ENCODE measurements at regions not wholly inside any gene's neighbourhood (a gene's known extent, or its start where the extent isn't known, plus 50 kb on each side); places are given as distances from the start of the nearest gene placed in this dataset.
"Not testable (repeated sequence)": the region's sequence is repeated elsewhere in the genome, so short reads cannot be mapped to it uniquely, and the experiment has no call there.

DNA sequence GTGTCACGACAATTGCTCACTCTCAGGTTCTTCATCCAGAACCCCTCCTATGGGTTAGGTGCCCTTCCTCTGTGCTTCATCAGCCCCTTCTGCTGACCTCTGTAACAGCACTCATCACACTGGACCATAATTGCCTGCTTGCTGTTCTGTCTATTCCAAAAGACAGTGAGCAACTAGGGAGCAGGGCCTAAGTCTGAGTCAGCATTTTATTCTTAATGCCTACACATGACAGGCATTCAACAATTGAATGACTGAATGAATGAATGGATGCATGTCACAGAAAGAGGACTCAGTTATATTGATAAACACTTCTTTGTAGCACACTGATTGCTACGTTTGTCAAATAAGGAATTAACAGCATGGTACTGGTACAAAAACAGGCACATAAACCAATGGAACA, 317.0 kb downstream of the ZIC3 start:
- DNase-seq (ENCODE audit: low spot score) = no peak

DNA sequence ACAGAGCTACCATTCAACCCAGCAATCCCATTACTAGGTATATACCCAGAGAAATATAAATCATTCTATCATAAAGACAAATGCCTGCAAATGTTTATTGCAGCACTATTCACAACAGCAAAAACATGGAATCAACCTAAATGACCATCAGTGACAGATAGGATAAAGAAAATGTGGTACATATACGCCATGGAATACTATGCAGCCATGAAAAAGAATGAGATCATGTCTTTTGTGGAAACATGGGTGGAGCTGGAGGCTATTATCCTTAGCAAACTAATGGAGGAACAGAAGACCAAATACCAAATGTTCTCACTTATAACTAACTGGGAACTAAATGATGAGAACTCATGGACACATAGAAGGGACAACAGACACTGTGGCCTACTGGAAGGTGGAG, 318.9 kb downstream of the ZIC3 start:
- not testable (repeated sequence) for DNase-seq (ENCODE audit: low spot score)

DNA sequence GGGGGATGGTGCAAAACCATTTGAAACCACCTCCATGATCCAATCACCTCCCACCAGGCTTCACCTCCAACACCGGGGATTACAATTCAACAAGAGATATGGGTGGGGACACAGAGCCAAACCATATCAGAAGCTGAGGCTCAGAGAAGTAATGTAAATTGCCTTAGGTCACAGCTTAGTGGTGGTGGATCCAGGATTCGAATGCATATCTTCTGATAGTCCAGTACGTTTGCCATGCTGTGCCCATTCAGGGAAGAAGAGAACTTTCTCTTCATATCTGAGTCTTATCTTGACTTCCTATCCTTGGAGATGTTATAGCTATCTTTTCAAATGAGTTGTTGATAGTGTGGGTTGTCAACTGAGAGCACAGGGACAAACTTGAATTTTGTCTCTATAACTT, 325.5 kb downstream of the ZIC3 start:
- DNase-seq (ENCODE audit: low spot score) = no peak

DNA sequence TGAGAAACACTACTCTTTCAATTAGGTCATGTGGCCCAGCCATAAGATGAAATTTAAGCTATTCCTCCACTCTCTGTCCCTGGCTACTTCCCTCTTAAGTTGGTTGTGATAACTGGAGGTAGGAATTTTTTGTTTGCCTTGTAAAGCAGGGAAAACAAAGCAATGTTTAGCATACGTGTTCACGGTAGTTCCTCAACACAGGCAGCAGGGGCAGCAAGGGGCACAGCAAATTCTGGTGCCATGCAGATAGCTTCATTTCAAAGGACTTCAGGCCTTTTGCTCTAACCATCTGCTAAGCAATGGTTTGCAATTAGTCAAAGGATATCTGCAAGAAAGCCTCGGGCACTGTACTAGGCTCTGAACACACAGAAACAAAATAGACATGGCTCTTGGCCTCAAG, 330.2 kb downstream of the ZIC3 start:
- no peak for DNase-seq (ENCODE audit: low spot score)

DNA sequence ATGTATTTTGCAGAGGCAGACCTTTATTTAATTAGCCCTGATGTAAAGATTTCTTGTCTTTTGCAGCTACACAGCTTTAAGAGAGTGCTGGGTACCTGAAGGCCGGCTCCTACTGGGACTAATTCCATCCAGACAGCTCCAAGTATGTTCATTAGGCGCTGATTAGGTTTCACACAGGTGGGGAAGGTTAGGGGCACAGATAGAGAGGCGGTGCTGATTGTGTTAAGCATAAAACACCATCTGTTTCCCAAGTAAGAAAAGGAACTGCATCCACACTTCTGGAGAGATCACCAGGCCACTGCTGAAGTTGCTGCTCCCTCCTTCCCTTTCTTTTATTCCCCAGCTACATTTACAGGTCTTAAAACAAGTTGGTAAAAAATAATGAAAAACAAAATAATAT, 349.5 kb downstream of the ZIC3 start:
- DNase-seq (ENCODE audit: low spot score) = no peak

DNA sequence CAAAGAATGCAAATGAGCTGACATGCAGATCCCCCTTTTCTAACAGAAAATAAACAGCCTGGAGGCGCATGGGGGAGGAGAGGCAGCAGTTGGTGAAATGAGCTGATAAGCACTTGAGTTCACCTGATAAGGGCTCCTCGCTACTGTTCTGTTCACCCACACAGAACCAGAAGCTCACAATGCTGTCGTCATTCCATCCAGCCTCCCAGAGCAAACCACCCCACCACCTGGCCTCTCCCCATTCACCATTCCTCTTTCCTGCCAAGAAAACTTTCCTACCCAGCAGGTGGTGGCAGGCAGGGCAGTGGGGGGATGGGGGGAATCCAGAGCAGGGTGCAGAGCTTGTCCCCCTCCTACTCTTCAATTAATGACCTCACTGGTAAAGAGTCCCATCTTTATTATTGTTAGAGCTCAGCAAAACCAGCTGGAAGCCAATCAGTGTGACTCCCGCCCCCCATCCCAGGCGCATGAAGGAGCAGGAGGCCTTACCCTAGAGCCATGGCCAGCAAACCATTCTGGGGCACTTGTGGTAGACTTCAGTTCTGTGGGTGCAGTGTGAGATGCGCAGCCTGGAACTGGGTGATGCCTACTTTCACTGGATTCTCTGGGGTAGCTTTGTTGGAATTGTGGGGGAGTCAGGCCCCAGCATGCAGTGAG, 350.3 kb downstream of the ZIC3 start:
- DNase-seq (ENCODE audit: low spot score) = no peak

DNA sequence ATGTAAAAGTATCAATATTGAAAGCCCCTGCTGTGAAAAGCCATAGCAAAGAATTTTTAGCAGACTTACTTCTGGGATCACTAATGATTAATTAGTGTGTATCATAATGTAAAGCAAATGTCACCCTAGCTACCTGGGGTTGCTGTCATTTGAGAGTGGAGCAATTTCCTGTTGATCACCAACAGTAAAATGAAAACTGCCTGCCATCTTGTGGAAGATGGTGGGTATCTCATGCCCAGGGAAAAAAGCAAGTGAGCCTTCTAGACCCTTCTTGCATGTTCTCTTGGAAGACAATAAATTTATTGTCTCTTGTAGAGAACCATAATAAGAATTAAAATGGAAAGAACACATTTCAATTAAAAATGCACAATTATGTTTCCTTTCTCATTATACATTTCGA, 360.2 kb downstream of the ZIC3 start:
- peak; percentile 8 for DNase-seq (ENCODE audit: low spot score)

DNA sequence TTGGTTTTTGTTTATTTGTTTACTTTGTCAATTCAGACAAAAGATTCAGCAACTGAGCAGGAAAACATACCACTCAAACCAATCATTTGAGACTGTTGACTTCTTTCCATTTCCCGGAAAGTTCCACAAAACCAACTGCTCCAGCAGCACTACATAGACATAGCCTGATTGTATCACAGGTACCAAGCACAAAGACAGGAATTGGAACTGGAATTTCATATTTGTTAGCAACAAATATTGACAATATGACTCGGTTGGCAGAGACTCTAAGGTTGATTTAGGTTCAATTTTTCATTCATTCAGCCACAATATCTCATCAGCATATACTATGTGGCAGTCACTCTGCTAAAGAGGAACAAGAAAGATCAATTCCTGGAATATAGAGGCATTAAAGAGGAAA, 364.0 kb downstream of the ZIC3 start:
- DNase-seq (ENCODE audit: low spot score) = no peak

DNA sequence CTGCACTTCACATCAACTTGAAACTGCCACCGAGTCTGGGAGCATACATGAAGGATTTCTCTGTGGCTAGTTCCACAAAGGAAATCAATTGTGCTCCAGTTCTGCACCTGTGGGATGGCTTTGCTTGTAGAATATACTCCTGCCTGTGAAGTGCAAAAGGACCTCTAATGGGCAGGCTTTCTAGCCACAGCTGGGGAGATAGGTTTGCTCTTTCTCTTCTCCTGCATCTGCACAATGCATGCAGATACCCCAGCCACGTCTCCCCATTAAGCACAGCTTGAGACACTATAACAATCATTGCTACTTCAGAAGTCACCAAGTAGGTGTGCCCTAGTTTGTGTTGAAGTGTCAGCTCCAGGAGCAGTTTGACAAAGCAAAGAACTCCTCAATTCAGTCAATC, 364.6 kb downstream of the ZIC3 start:
- no peak for DNase-seq (ENCODE audit: low spot score)

DNA sequence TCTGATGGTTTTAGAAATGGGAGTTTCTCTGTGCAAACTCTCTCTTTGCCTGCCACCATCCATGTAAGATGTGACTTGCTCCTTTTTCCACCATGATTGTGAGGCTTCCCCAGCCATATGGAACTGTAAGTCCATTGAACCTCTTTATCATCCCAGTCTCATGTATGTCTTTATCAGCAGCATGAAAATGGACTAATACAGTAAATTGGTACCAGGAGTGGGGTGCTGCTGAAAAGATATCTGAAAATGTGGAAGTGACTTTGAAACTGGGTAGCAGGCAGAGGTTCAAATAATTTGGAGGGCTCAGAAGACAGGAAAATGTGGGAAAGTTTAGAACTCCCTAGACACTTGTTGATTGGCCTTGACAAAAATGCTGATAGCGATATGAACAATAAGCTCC, 368.3 kb downstream of the ZIC3 start:
- not testable (repeated sequence) for DNase-seq (ENCODE audit: low spot score)

DNA sequence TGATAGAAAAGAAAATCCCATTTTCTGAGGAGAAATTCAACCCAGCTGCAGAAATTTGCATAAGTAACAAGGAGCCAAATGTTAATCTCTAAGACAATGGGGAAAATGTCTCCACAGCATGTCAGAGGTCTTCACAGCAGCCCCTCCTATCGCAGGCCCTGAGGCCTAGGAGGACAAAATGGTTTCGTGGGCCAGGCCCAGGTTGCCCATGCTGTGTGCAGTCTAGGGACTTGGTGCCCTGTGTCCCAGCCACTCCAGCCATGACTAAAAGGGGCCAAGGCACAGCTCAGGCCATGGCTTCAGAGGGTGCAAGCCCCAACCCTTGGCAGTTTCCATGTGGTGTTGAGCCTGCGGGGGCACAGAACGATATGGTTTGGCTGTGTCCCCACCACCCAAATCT, 369.0 kb downstream of the ZIC3 start:
- not testable (repeated sequence) for DNase-seq (ENCODE audit: low spot score)

DNA sequence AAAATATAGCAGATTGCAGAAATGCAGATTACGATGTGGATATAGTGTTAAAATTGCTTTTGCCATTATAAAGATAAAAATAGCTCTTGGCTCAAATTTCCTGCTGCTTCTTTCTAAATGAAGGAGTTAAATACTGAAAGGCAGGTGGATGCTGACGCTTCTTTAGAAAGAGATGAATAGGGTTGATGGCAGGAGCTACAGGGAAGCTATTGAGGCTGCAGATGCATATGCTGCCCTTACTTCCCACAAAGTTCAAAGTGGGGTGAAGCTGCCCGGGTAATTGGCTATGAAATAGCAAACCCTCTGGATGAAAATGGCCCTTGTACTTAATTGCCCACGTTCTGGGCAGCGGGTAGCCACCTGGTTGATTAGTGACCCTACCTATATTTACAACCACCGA, 379.5 kb downstream of the ZIC3 start:
- no peak for DNase-seq (ENCODE audit: low spot score)

DNA sequence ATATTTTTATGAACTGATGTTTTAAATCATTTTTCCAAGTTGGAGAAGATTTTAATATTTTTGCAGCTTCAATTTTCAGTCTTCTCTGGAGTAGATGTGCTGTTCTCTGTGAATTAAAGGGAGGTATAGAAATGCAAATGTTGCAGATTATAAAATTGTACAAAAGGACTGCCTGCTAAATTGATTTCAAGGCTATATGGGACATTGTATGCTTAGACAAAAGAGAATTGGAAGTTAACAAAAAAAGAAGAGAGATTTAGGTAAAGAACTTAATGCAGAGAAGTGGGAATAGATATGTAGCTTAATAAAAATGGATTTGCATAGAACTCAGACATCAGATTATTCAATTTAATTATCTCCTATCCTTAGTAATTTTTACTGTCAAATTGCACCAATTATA, 403.3 kb downstream of the ZIC3 start:
- DNase-seq (ENCODE audit: low spot score) = no peak

DNA sequence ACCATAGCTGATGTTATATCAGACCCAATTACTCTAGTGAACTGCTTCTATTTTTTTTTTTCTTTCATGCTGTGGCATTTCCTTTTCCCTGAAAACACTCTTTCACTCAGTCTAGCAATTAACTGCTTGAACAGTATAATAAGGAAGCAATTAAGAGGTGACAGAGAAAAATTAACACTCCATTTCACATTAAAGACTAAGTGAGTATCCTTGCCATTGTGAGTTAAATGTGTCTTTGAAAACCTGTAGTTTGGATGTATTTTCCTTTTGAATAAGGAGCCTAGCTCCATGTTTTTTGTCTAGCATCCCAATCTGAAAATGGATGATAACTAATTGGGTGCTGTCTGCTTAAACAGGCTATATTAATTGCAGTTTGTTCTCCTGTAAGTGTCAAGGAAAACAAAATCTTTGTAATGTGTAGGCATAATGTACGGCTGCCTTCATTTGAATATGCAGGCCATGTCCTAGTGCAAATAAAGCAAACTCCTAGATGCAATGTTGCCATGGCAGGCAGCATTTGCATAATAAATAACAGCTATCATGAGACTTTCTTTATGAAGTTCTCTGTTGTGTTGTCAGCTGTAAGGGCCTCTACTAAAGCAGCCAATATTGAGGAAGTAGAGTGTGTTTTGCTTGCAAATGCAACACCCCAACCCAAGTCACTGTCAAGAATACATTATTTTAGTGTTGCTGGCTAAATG, 416.7 kb downstream of the ZIC3 start:
- no peak for DNase-seq (ENCODE audit: low spot score)

DNA sequence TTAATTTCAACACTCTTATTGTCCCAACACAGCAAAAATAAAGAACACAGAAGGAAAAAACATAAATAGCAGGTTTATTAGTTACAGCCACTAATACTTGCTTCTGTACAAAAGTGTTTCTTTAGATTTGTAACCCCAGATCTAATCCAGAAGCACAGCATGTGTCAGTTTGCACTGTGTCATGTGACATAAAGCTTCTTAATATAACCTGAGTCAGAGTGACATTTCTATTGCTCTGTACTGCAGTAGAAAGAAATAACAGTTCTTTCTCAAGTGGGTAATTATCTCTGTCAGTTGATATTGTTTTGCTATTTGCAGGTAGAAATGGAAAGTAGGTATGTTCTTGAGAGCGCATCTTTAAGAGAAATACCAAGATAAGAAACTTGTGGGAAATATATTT, 422.5 kb downstream of the ZIC3 start:
- no peak for DNase-seq (ENCODE audit: low spot score)

DNA sequence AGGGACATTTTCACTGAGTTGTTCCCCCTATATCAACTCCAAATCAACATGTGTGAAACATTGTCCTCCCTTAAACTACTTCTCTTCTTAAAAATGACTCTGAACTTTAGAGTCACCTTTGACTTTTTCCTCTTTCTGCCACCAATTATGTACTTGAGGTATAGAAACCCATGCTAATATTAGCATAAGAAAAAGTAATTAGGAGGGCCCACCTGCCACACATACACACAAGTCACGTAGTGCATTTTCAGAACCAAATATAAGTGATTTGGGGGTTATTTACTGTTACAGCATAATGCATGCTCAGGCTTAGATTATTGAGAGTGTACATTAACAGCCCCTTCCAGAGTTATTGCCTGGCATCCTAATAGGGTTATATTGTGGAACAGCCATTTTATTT, 432.7 kb downstream of the ZIC3 start:
- DNase-seq (ENCODE audit: low spot score) = no peak

DNA sequence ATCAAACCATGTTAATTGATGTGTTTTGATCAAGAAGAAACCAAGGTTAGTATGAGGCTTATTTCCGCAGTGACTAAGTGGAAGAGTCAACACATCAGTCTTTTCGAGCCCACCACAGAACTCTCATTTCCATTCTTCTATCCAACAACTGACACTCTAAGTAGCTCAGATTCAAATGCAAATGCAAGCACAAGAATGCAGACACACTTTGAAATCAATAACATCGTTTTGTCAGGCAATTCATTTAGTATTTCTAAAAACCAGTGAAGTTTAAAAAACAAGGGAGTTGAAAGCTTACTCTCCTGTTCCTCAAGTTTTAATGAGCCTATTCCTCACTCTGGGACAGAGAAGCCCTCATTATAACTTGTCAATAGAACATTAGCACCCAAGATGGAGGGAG, 433.1 kb downstream of the ZIC3 start:
- no peak for DNase-seq (ENCODE audit: low spot score)

DNA sequence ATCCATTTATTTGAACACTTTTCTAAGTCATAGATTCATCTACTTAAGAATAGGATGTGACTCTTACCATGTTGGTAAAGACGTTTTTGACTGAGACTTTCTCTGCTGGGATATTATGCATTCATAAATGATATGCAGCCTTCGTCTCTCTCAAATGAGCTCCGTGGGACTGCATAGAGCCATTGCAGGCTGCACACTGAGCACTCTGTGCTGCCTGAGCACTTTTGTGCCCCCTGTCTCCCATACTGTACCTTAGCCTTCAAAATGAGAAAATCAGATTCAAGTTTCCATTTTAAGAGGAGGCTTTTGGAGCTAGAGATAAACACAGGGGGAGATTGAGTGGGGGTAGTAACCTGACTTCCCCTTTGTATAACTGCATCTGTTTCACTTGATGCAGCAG, 433.6 kb downstream of the ZIC3 start:
- no peak for DNase-seq (ENCODE audit: low spot score)

DNA sequence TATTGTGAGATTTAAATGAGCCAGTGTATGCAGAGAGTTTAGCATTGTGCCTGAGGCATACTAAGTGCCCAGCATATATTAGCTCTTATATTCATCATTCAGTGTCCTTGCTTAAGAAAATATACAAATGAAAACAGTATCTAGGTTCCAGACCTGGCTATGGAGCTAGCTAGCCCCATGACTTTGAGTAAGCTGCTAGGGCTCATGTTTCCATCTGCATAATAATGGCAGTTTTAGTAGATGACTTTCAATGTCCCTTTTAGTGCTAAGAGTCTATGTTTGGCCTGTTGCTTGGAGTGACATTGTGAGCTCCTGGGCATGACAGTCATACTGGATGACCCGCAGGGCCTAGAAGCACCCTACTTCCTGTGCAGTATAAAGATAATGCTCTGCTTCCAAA, 435.3 kb downstream of the ZIC3 start:
- DNase-seq (ENCODE audit: low spot score) = no peak

DNA sequence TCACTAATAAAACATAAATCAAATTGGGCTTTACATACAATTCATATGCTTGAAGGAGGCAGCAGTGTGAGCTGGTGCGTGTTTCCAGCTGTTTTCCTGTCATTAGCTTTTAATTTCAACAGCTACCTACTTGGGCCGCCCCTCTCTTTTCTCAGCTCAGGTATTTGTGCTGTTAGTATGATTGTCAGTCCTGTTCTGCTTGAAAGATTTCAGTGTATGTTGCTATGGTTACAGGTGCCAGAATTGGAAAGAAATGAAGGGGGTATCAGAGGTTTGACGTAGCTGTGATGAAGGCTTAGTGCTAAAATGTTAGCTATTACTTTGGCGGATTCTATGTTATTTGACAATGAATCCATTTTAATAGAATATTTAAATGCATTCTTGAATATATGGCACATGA, 440.3 kb downstream of the ZIC3 start:
- no peak for DNase-seq (ENCODE audit: low spot score)

DNA sequence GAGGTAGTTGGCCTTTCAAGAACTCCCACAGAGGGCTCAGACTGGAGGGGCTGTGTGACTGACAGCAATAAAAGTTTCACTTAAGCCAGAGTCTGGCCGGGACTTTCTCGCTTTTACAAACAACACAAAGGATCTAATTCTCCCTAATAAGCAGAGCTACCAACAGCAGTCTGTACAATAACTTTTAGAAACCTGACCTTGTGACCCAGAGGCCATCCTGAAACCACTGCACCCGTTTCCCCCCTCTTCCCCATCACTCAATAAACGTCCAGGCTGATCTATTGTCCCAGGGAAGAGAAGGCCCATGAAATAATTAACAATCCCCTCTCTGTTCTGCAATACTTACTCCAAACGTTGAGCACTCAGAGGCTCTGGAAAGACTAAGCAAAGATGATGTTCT, 442.4 kb downstream of the ZIC3 start:
- DNase-seq (ENCODE audit: low spot score) = no peak

DNA sequence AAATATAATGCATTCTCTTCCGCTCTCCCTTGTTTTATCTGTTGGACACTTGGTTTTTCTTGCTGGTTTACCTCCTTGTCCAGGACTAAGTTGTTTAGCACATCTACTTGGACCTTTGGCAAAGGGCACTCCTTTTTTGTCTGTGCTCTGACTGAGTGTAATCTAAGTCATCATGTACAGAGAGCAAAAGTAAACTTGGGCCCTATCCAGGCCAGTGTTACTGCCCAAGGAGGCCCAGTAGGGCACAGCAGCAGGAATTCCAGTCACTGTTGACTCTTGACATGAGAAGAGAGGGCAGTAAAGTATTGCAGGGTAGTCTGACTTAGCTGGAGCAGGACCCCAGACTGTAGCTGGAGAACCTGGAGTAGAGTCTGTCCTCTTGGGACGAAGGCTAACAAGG, 445.5 kb downstream of the ZIC3 start:
- no peak for DNase-seq (ENCODE audit: low spot score)

DNA sequence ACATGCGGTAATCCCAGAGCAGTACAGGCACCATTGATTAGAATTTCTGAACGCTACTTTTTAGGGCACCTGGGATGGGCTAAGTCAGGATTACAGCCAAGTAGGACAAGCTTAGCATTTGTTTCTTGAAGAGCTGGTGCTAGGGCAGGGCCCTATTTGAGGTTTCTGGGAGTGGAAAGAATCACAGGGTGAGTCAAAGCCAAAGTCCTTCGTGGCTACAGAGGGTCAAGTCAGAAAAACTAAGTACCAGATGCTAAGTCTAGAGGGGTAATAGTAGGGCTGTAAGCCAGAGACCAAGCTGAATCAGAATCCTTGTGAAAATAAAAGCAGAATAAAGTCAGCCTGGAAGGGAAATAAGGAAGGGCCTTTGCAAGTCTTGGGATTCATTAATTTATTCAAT, 448.6 kb downstream of the ZIC3 start:
- no peak for DNase-seq (ENCODE audit: low spot score)

DNA sequence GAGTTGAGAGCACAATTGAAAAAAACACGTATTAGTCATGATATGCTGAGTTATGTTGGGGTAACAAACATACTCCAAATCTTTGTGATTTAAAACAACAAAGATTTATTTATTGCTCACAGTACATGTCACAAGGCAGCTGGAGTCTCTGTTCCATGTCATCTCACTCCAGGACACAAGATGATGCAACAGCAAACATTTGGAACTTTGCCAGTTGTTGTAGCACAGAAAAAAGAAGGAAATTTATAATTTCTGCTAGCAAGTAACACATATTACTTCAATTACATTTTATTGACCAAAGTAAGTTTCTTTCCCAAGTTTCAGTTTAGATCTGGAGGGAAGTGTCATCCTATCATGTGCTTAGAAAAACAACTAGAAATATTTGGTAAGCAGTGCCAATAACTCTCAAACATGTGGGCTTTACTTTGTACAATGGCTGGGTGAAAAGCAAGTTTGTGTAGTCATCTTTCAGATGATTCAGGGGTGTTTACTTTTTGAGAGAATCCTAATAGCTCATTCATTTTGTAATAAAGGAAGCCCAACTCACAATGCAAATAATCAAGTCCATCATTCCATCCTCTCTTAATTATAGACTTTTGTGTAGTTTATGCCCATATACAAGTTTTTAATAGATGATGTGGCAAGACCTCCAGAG, 452.3 kb downstream of the ZIC3 start:
- DNase-seq (ENCODE audit: low spot score) = no peak
